H1 (cell line): ENCODE measurements at regions not wholly inside any gene's neighbourhood (a gene's known extent, or its start where the extent isn't known, plus 50 kb on each side); places are given as distances from the start of the nearest gene placed in this dataset.

Experiments used
- CTCF ChIA-PET: fragments of 300-600 bp; sonication (Branson Sonifier 250); formaldehyde crosslinking; loops from one replicate; lab custom pipeline; 2021; ENCODE audit not compliant: partially characterized antibody; lab: Charles Lee
- POLR2A ChIA-PET: fragments of 300-600 bp; sonication (Branson Sonifier 250); formaldehyde crosslinking; loops from one replicate; lab custom pipeline; 2021; ENCODE audit warnings: inconsistent platforms; ENCODE audit not compliant: partially characterized antibody; lab: Charles Lee
- DNase-seq, 2 experiments: peaks; one replicate each; pipeline versions ENCODE4 v3.0.0 to v3.0.0-alpha.2; 2010 to 2022; ENCODE audit warnings: low spot score in 2 of 2, low read depth in 1 of 2, mixed read lengths in 1 of 2
- FAIRE-seq: peaks from 2 replicates; lab custom pipeline; 2011; peaks lifted over from hg19 to GRCh38; lab: Jason Lieb, UNC
- H2AFZ ChIP-seq: 2 replicates; pipeline ENCODE4 v1.8.1; 2012; ENCODE audit warnings: low read length, inconsistent platforms
- H2AK5ac ChIP-seq: 2 replicates; pipeline ENCODE4 v1.6.1; 2013; ENCODE audit warnings: low read depth, low read length
- H2BK120ac ChIP-seq: replicated peaks from 2 replicates; pipeline ENCODE3; 2013; ENCODE audit warnings: low read depth, low read length, inconsistent platforms
- H2BK12ac ChIP-seq: 2 replicates; pipeline ENCODE4 v1.6.1; 2013; ENCODE audit warnings: low read depth, low read length
- H2BK15ac ChIP-seq: 2 replicates; pipeline ENCODE4 v1.6.1; 2013; ENCODE audit warnings: low read length
- H2BK20ac ChIP-seq: 2 replicates; pipeline ENCODE4 v1.6.1; 2013; ENCODE audit warnings: low read length
- H2BK5ac ChIP-seq: 2 replicates; pipeline ENCODE4 v1.6.1; 2013; ENCODE audit warnings: low read depth, low read length
- H3K14ac ChIP-seq: 2 replicates; pipeline ENCODE4 v1.6.1; 2013; ENCODE audit warnings: inconsistent platforms; ENCODE audit not compliant: insufficient read length
- H3K18ac ChIP-seq: 2 replicates; pipeline ENCODE4 v1.6.1; 2013; ENCODE audit warnings: low read length; ENCODE audit errors: extremely low read depth
- H3K23ac ChIP-seq: 2 replicates; pipeline ENCODE4 v1.6.1; 2013; ENCODE audit warnings: inconsistent platforms; ENCODE audit not compliant: insufficient read length
- H3K23me2 ChIP-seq: 2 replicates; pipeline ENCODE4 v1.6.1; 2013; ENCODE audit warnings: low read depth, low read length
- H3K27ac ChIP-seq: 2 replicates; pipeline ENCODE4 v1.6.1; 2011; ENCODE audit warnings: low read depth, low read length, inconsistent platforms
- H3K27me3 ChIP-seq, 4 experiments: replicated peaks in 1 of 4; 1 replicate in 1 of 4; 2 replicates in 3 of 4; pipeline versions ENCODE4 v1.6.1 to v1.8.1; 2011 to 2013; ENCODE audit warnings: low read length in 3 of 4, mild to moderate bottlenecking in 3 of 4, inconsistent platforms in 2 of 4, mixed read lengths in 2 of 4, moderate library complexity in 1 of 4; ENCODE audit not compliant: control insufficient read depth in 3 of 4, insufficient read depth in 3 of 4; ENCODE audit errors: extremely low read depth in 1 of 4
- H3K36me3 ChIP-seq, 4 experiments: 2 replicates each; pipeline versions ENCODE4 v1.6.1 to v1.8.1; 2011 to 2013; ENCODE audit warnings: mild to moderate bottlenecking in 4 of 4, low read length in 3 of 4, moderate library complexity in 2 of 4, control low read depth in 1 of 4, inconsistent platforms in 1 of 4; ENCODE audit not compliant: insufficient read depth in 4 of 4, control insufficient read depth in 2 of 4
- H3K4ac ChIP-seq: replicated peaks from 2 replicates; pipeline ENCODE3; 2013; ENCODE audit warnings: low read length, low read depth, mixed read lengths, inconsistent platforms; ENCODE audit not compliant: insufficient read length
- H3K4me1 ChIP-seq, 4 experiments: replicated peaks in 1 of 4; 1 replicate in 1 of 4; 2 replicates in 3 of 4; pipeline versions ENCODE4 v1.6.1 to v1.8.1; 2011 to 2013; ENCODE audit warnings: low read length in 3 of 4, inconsistent platforms in 2 of 4, mixed read lengths in 1 of 4; ENCODE audit not compliant: insufficient read depth in 4 of 4, control insufficient read depth in 3 of 4
- H3K4me2 ChIP-seq, 2 experiments: 2 replicates each; pipeline versions ENCODE4 v1.6.1 to v1.8.1; 2011 to 2013; ENCODE audit warnings: low read depth in 2 of 2, low read length in 2 of 2, control low read depth in 1 of 2, inconsistent platforms in 1 of 2, mild to moderate bottlenecking in 1 of 2; ENCODE audit not compliant: insufficient read depth in 1 of 2
- H3K4me3 ChIP-seq, 4 experiments: fragments of 200-600, 300-600 bp in 1 of 4; sonication (generic), shearing (Covaris generic), sonication (Bioruptor Twin) in 1 of 4; 2 replicates each; pipeline versions ENCODE4 v1.5.1 to v1.8.1; 2011 to 2016; ENCODE audit warnings: low read length in 4 of 4, low read depth in 3 of 4, control low read depth in 2 of 4, inconsistent platforms in 2 of 4, mild to moderate bottlenecking in 2 of 4, mixed read lengths in 1 of 4, moderate library complexity in 1 of 4; ENCODE audit not compliant: insufficient read depth in 2 of 4; ENCODE audit errors: extremely low read depth in 1 of 4
- H3K56ac ChIP-seq: replicated peaks from 2 replicates; pipeline ENCODE3; 2013; ENCODE audit warnings: low read depth, mild to moderate bottlenecking, mixed read lengths, low read length, inconsistent platforms; ENCODE audit not compliant: insufficient read length
- H3K79me1 ChIP-seq: 2 replicates; pipeline ENCODE4 v1.6.1; 2013; ENCODE audit warnings: low read depth, low read length, control low read depth
- H3K79me2 ChIP-seq, 2 experiments: 2 replicates each; pipeline versions ENCODE4 v1.6.1 to v1.8.1; 2012 to 2013; ENCODE audit warnings: low read length in 2 of 2, mild to moderate bottlenecking in 2 of 2, inconsistent platforms in 1 of 2; ENCODE audit not compliant: insufficient read depth in 2 of 2, control insufficient read depth in 1 of 2
- H3K9ac ChIP-seq, 4 experiments: replicated peaks in 1 of 4; 1 replicate in 1 of 4; 2 replicates in 3 of 4; pipeline versions ENCODE4 v1.6.1 to v1.8.1; 2011 to 2013; ENCODE audit warnings: low read depth in 3 of 4, low read length in 3 of 4, control low read depth in 2 of 4, mild to moderate bottlenecking in 2 of 4, moderate library complexity in 2 of 4, inconsistent platforms in 1 of 4; ENCODE audit errors: extremely low read depth in 1 of 4
- H3K9me3 ChIP-seq, 2 experiments: 2 replicates each; pipeline versions ENCODE4 v1.6.1 to v1.8.1; 2012 to 2013; ENCODE audit warnings: mild to moderate bottlenecking in 2 of 2, moderate library complexity in 2 of 2, control low read depth in 1 of 2, inconsistent platforms in 1 of 2, low read depth in 1 of 2, low read length in 1 of 2, mixed read lengths in 1 of 2; ENCODE audit not compliant: insufficient read depth in 2 of 2
- H4K20me1 ChIP-seq, 2 experiments: replicated peaks in 1 of 2; 2 replicates each; pipeline versions ENCODE3 to v1.8.1; 2011 to 2013; ENCODE audit warnings: inconsistent platforms in 2 of 2, low read length in 2 of 2, mild to moderate bottlenecking in 1 of 2; ENCODE audit not compliant: insufficient read depth in 2 of 2, control insufficient read depth in 1 of 2
- H4K5ac ChIP-seq: 2 replicates; pipeline ENCODE4 v1.6.1; 2013; ENCODE audit warnings: low read length, low read depth, mixed read lengths, inconsistent platforms; ENCODE audit not compliant: insufficient read length
- H4K8ac ChIP-seq: 2 replicates; pipeline ENCODE4 v1.8.0; 2013; ENCODE audit warnings: mild to moderate bottlenecking, moderate library complexity, low read length, inconsistent platforms; ENCODE audit not compliant: insufficient read depth; ENCODE audit errors: extremely low read depth
- H4K91ac ChIP-seq: replicated peaks from 2 replicates; pipeline ENCODE3; 2013; ENCODE audit warnings: low read length, mixed read lengths, inconsistent platforms; ENCODE audit not compliant: insufficient read length
- BACH1 ChIP-seq: IDR thresholded peaks from 2 replicates; pipeline ENCODE4 v1.6.1; 2012; ENCODE audit warnings: low read length, improper control_type of control experiment
- CBX5 ChIP-seq: fragments of 300-800, 300-1000 bp; sonication (generic); IDR thresholded peaks from 2 replicates; pipeline ENCODE4 v1.7.1; 2016; ENCODE audit warnings: antibody characterized with exemption, low read length, low read depth
- CBX8 ChIP-seq: fragments of 300-800, 300-1000 bp; sonication (generic); IDR thresholded peaks from 2 replicates; pipeline ENCODE4 v1.7.1; 2016; ENCODE audit warnings: low read depth, low read length, borderline replicate concordance
- CHD2 ChIP-seq: IDR thresholded peaks from 2 replicates; pipeline ENCODE4 v1.6.1; 2012; ENCODE audit warnings: low read length, improper control_type of control experiment
- E2F6 ChIP-seq: IDR thresholded peaks from 2 replicates; pipeline ENCODE4 v1.6.1; 2012; ENCODE audit warnings: inconsistent platforms
- JUN ChIP-seq: IDR thresholded peaks from 2 replicates; pipeline ENCODE4 v1.6.1; 2011; ENCODE audit warnings: low read depth, mild to moderate bottlenecking, improper control_type of control experiment, low read length
- KDM5A ChIP-seq: fragments of 200-600 bp; IDR thresholded peaks from 2 replicates; pipeline ENCODE4 v1.7.1; 2012; ENCODE audit warnings: mild to moderate bottlenecking, low read length, inconsistent platforms, mixed read lengths
- NANOG ChIP-seq: IDR thresholded peaks from 2 replicates; pipeline ENCODE4 v1.6.1; 2011; ENCODE audit warnings: low read length, low read depth, mild to moderate bottlenecking, inconsistent platforms; ENCODE audit not compliant: insufficient read depth, poor library complexity, severe bottlenecking
- POLR2AphosphoS5 ChIP-seq: IDR thresholded peaks from 2 replicates; pipeline ENCODE4 v1.6.1; 2011; ENCODE audit warnings: low read depth, low read length
- RBBP5 ChIP-seq: IDR thresholded peaks from 2 replicates; pipeline ENCODE4 v1.7.1; 2012; ENCODE audit warnings: low read depth, mild to moderate bottlenecking, inconsistent platforms, low read length, moderate library complexity, borderline replicate concordance
- SRF ChIP-seq: IDR thresholded peaks from 2 replicates; pipeline ENCODE4 v1.6.1; 2011; ENCODE audit warnings: mild to moderate bottlenecking, low read depth, low read length, moderate library complexity
- SUZ12 ChIP-seq: fragments of 200-600 bp; sonication (generic); IDR thresholded peaks from 2 replicates; pipeline ENCODE4 v1.6.1; 2012; ENCODE audit warnings: mild to moderate bottlenecking, inconsistent platforms, low read length, moderate library complexity, mixed read lengths
- TCF12 ChIP-seq: IDR thresholded peaks from 2 replicates; pipeline ENCODE4 v1.6.1; 2011; ENCODE audit warnings: low read depth, mild to moderate bottlenecking, low read length
- WGBS, 2 experiments: shearing (Covaris generic) in 1 of 2; methylation state at CpG; one replicate each; pipeline versions ENCODE4 v1.1.6 to v1.1.7; 2013 to 2015; ENCODE audit warnings: low lambda C conversion rate in 2 of 2, mixed read lengths in 2 of 2, inconsistent platforms in 1 of 2, low coverage in 1 of 2, missing lambda C conversion rate in 1 of 2; ENCODE audit not compliant: insufficient replicate concordance in 2 of 2, insufficient coverage in 1 of 2, insufficient read length in 1 of 2; ENCODE audit errors: extremely low coverage in 1 of 2, missing lambda C conversion rate in 1 of 2; 5-methylcytosine and 5-hydroxymethylcytosine counted together

DNA sequence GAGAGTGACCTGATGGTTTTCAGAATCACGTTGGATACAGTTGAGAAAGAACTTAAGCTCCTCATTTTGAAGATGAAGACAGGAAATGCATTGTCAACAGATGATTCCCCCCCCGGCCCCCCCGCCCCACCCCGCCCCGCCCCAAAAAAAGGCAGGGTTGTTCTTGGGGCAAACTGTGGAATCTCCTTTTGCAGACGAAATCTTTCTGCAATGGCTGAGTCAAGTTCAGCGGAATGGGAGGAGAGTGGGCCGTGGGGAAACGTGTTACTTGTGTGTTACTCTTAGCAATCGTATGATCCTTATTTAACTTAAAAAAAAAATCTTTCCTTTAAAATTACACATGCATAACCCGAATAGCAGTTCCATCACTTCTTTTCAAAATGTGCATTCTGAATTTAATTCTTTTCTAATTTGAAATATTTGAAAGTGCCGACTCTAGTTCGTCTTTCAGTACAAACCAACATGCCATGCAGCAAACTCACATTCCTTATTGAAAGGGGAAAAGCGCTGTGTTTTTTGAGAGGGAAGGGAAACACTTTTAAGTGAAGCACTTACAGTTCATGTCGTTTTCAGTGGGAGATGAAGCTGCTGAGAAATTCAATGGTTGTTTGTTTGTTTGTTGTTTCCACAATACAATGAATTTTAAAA lies 348.5 kb upstream of the ARGLU1 start:
- no peak overlapping the region for H2AFZ ChIP-seq
- no peak overlapping the region for H3K14ac ChIP-seq
- peaks cover 2% of the 10 kb centered on the region; the same call in 1 of the 2 replicates for H3K23me2 ChIP-seq
- H2BK12ac ChIP-seq: peak overlapping the region; percentile 85; the same call in 1 of the 2 replicates
- H2BK120ac ChIP-seq: peak overlapping the region; percentile 79
- H2BK15ac ChIP-seq: no peak overlapping the region
- H3K4me1 ChIP-seq: peaks cover 0 to 18% (median 10%) of the 10 kb centered on the region in 4 experiments
- no peaks in the 10 kb centered on the region; a peak in 1 of 7 replicates for H3K27me3 ChIP-seq
- H3K4me2 ChIP-seq: peak overlapping the region in 1 of 2 experiments; percentile 51; a peak in 3 of 4 replicates
- 0 out of 2 replicates have a peak overlapping the region, but pooled peaks have one; percentile 60 for H2AK5ac ChIP-seq
- POLR2A ChIA-PET: no interaction called here
- 0 out of 2 replicates have a peak overlapping the region, but pooled peaks have one; percentile 44 for H2BK5ac ChIP-seq
- DNase-seq (no peak), FAIRE-seq (no peak)
- no peak overlapping the region for H2BK20ac ChIP-seq
- no peaks in the 10 kb centered on the region for H3K9me3 ChIP-seq
- peak overlapping the region; percentile 25 for H4K91ac ChIP-seq
- no peaks in the 10 kb centered on the region for H3K36me3 ChIP-seq
- CTCF ChIA-PET: interaction anchor here (1.0 kb wide), 1 partner anchor 86 kb away, joined by 3 read pairs; no protein-coding TSS in a partner anchor
- H3K18ac ChIP-seq: no peak overlapping the region; the same call in 1 of the 2 replicates
- H3K79me1 ChIP-seq: no peaks in the 10 kb centered on the region
- H4K8ac ChIP-seq: no peak overlapping the region
- H3K27ac ChIP-seq: no peak overlapping the region
- H3K79me2 ChIP-seq: no peaks in the 10 kb centered on the region
- no peaks in the 10 kb centered on the region for H4K20me1 ChIP-seq
- H4K5ac ChIP-seq: no peak overlapping the region
- WGBS, 2 experiments: 62 to 100% methylated on average over 1 to 12 of the region's 15 CpGs
- no peak overlapping the region for H3K56ac ChIP-seq
- H3K4me3 ChIP-seq: peak overlapping the region in 3 of 4 experiments; percentile 21 to 62 (median 22); a peak in 3 of 8 replicates
- no peak overlapping the region for H3K9ac ChIP-seq
- no peak overlapping the region for H3K4ac ChIP-seq
- H3K23ac ChIP-seq: no peak overlapping the region
- TF ChIP-seq CBX8 (no peak), BACH1 (no peak), CBX5 (no peak), RBBP5 (no peak), JUN (no peak), TCF12 (no peak), SRF (no peak), E2F6 (no peak), SUZ12 (no peak), NANOG (no peak), KDM5A (no peak), CHD2 (no peak), POLR2AphosphoS5 (no peak)
